ENCODE measurements at regions not wholly inside any gene's neighbourhood (a gene's known extent, or its start where the extent isn't known, plus 50 kb on each side); places are given as distances from the start of the nearest gene placed in this dataset.

- intact Hi-C loops (cut with micrococcal nuclease; ENCODE audit: unreplicated experiment): no loop called here
- TF ChIP-seq CTCF (conservative IDR thresholded peaks at IDR 0.05; ENCODE audit: low read depth, low read length): no peak
- no peak for TF ChIP-seq EZH2 (IDR thresholded peaks at IDR 0.05; ENCODE audit: borderline replicate concordance, low read depth, low read length, poor library complexity, severe bottlenecking)
- Histone ChIP-seq H3K27ac (ENCODE audit: low read depth, low read length, poor library complexity, severe bottlenecking) (no peak overlapping the region), H3K4me3 (ENCODE audit: low read depth, low read length, poor library complexity, severe bottlenecking) (no peak overlapping the region), H3K4me1 (ENCODE audit: insufficient read depth, low read length, poor library complexity, severe bottlenecking) (no peaks in the 10 kb centered on the region), H3K27me3 (replicated peaks; ENCODE audit: insufficient read depth, low read depth, low read length, poor library complexity) (no peaks in the 10 kb centered on the region), H3K9me3 (ENCODE audit: low read depth, low read length, poor library complexity, severe bottlenecking) (peaks cover 8% of the 10 kb centered on the region), H3K36me3 (ENCODE audit: insufficient read depth, low read length, poor library complexity, severe bottlenecking) (no peaks in the 10 kb centered on the region)
- ChIA-PET CTCF (no interaction called here), POLR2A (ENCODE audit: low non-redundant PET) (no interaction called here)
- no TSS peak for BruUV-seq (replicated peaks)
- DNase-seq (ENCODE audit: low spot score): no peak
These were observed 559.8 kb upstream of the TYRP1 start for GRCh38 chr9:12133416-12133815.

DNA sequence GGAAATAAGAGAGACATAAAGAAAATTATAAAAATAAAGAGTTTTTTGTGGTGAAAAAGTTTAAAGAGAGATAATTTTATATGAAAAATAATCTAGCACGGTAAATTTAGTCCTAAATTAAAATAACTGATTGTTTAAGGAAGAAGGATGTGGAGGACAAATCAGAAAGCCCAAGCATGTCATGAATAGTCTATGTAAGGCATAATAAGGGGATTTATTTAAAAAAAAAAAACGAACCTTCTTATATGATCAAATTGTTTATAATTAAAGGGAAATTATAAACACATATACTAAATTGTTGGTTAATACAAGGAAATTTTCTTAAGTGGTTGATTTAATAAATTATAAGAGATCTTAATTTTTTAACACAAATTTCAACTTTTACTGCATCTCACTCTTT lies 551.8 kb upstream of the TYRP1 start:
- Histone ChIP-seq H3K4me3 (ENCODE audit: low read depth, low read length, poor library complexity, severe bottlenecking) (no peak overlapping the region), H3K36me3 (ENCODE audit: insufficient read depth, low read length, poor library complexity, severe bottlenecking) (no peaks in the 10 kb centered on the region), H3K27ac (ENCODE audit: low read depth, low read length, poor library complexity, severe bottlenecking) (no peak overlapping the region), H3K9me3 (ENCODE audit: low read depth, low read length, poor library complexity, severe bottlenecking) (peaks cover 21% of the 10 kb centered on the region), H3K27me3 (replicated peaks; ENCODE audit: insufficient read depth, low read depth, low read length, poor library complexity) (no peaks in the 10 kb centered on the region), H3K4me1 (ENCODE audit: insufficient read depth, low read length, poor library complexity, severe bottlenecking) (no peaks in the 10 kb centered on the region)
- no TSS peak for BruUV-seq (replicated peaks)
- intact Hi-C loops (cut with micrococcal nuclease; ENCODE audit: unreplicated experiment): no loop called here
- ChIA-PET CTCF (no interaction called here), POLR2A (ENCODE audit: low non-redundant PET) (interaction anchor here (0.5 kb wide), 1 partner anchor 29 kb away, joined by 3 read pairs; no protein-coding TSS in a partner anchor)
- TF ChIP-seq EZH2 (IDR thresholded peaks at IDR 0.05; ENCODE audit: borderline replicate concordance, low read depth, low read length, poor library complexity, severe bottlenecking): no peak
- no peak for TF ChIP-seq CTCF (conservative IDR thresholded peaks at IDR 0.05; ENCODE audit: low read depth, low read length)
- peak; percentile 0 for DNase-seq (ENCODE audit: low spot score)

DNA sequence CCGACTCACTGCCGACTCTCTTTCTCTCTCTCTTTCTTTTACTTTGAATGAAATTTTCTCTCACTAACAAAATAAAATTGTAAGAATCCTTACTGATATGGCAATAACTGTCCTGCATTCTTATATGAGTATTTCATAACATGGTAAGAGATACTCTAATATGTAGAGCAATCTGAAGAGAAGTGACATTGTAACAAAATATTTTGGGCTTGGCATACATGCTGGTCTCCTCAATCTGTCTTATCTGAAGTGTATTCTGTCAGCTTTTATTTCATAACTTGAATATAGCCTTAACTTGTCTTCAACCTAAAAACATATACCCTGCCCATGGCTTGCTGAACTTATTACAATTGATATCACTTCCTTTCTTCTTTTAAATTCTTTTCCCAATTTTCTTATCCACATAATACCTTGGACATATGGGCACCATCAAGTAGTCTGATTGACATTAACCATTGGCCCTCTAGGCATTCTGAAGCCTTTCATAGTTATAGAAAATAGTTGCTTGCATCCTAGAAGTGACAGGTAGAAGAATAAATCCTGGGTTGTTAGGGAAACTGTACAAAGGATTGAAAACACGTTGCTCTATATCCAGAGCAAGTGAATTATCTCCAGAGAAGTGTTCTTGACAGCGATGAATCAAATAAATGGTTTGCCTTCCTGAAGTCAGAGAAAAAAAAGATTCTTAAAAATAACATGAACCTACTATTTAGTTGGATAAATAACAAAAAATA lies 537.6 kb upstream of the TYRP1 start:
- Histone ChIP-seq H3K9me3 (ENCODE audit: low read depth, low read length, poor library complexity, severe bottlenecking) (no peaks in the 10 kb centered on the region), H3K4me3 (ENCODE audit: low read depth, low read length, poor library complexity, severe bottlenecking) (no peak overlapping the region), H3K36me3 (ENCODE audit: insufficient read depth, low read length, poor library complexity, severe bottlenecking) (no peaks in the 10 kb centered on the region), H3K27me3 (replicated peaks; ENCODE audit: insufficient read depth, low read depth, low read length, poor library complexity) (no peaks in the 10 kb centered on the region), H3K4me1 (ENCODE audit: insufficient read depth, low read length, poor library complexity, severe bottlenecking) (no peaks in the 10 kb centered on the region), H3K27ac (ENCODE audit: low read depth, low read length, poor library complexity, severe bottlenecking) (no peak overlapping the region)
- ChIA-PET CTCF (interaction anchor here (0.6 kb wide), 1 partner anchor 933 kb away, joined by 3 read pairs; no protein-coding TSS in a partner anchor), POLR2A (ENCODE audit: low non-redundant PET) (no interaction called here)
- intact Hi-C loops (cut with micrococcal nuclease; ENCODE audit: unreplicated experiment): no loop called here
- no TSS peak for BruUV-seq (replicated peaks)
- no peak for DNase-seq (ENCODE audit: low spot score)
- TF ChIP-seq CTCF (conservative IDR thresholded peaks at IDR 0.05; ENCODE audit: low read depth, low read length) (no peak), EZH2 (IDR thresholded peaks at IDR 0.05; ENCODE audit: borderline replicate concordance, low read depth, low read length, poor library complexity, severe bottlenecking) (no peak)
